GM13976 (cell line): ENCODE measurements at regions not wholly inside any gene's neighbourhood (a gene's known extent, or its start where the extent isn't known, plus 50 kb on each side); places are given as distances from the start of the nearest gene placed in this dataset.

Experiments
- DNase-seq: peaks from one replicate; pipeline ENCODE4 v3.0.0; 2012; ENCODE audit warnings: low spot score
- in situ Hi-C: fragments of 300-500 bp; cut with MboI; formaldehyde crosslinking; loops from one replicate; pipeline ENCODE4 v1.12.0; 2022; ENCODE audit warnings: low sequenced_read_pairs, mixed read lengths, inconsistent platforms; ENCODE audit not compliant: unreplicated experiment
- TF ChIP-seq, protein P1 (sequence below): IDR thresholded peaks from 2 replicates; pipeline ENCODE4 v1.5.1; 2012; ENCODE audit warnings: borderline replicate concordance, mild to moderate bottlenecking; ENCODE audit not compliant: insufficient read depth; ENCODE audit errors: extremely low read depth, missing control alignments, control extremely low read depth

- in situ Hi-C loops: no loop called here
- TF ChIP-seq, protein P1, sequence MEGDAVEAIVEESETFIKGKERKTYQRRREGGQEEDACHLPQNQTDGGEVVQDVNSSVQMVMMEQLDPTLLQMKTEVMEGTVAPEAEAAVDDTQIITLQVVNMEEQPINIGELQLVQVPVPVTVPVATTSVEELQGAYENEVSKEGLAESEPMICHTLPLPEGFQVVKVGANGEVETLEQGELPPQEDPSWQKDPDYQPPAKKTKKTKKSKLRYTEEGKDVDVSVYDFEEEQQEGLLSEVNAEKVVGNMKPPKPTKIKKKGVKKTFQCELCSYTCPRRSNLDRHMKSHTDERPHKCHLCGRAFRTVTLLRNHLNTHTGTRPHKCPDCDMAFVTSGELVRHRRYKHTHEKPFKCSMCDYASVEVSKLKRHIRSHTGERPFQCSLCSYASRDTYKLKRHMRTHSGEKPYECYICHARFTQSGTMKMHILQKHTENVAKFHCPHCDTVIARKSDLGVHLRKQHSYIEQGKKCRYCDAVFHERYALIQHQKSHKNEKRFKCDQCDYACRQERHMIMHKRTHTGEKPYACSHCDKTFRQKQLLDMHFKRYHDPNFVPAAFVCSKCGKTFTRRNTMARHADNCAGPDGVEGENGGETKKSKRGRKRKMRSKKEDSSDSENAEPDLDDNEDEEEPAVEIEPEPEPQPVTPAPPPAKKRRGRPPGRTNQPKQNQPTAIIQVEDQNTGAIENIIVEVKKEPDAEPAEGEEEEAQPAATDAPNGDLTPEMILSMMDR: no peak
- no peak for DNase-seq
These were observed 79.1 kb upstream of the DLX2 start for GRCh38 chr2:172181840-172182239.

GRCh38 chr2:172182624-172183023, 79.9 kb upstream of the DLX2 start:
- in situ Hi-C loops: no loop called here
- TF ChIP-seq, protein P1: no peak
- DNase-seq: no peak

DNA sequence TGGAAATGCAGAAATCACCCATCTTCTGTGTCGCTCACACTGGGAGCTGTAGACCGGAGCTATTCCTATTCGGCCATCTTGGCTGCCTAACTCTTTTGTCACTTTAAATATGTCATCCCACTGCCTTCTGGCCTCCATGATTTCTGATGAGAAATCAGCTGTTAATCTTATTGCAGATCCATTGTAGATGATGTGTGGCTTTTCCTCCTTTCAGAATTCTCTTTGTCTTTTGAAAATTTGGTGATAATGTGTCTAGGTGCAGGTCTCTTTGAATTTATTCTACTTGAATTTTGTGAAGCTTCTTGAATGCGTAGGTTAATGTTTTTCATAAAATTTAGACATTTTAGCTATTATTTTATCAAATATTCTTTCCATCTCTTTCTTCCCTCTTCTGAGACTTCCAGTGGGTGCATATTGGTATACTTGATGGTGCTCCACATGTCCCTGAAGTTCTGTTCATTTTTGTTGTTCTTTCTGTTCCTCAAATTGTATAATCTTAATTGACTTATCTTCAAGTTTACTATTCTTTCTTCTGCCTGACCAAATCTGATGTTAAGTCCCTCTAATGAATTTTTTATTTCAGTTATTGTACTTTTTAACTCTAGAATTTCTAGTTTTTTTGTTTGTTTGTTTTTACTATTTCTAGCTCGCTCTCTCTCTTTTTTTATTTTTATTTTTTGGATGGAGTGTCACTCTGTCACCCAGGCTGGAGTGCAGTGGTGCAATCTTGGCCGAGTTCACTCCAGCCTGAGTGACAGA, 90.8 kb upstream of the DLX2 start:
- in situ Hi-C loops: no loop called here
- TF ChIP-seq, protein P1: no peak
- DNase-seq: no peak

GRCh38 chr2:172195836-172196376, 93.2 kb upstream of the DLX2 start:
- TF ChIP-seq, protein P1: no peak
- in situ Hi-C loops: no loop called here
- no peak for DNase-seq

GRCh38 chr2:172196768-172197431, 94.2 kb upstream of the DLX2 start:
- no peak for DNase-seq
- in situ Hi-C loops: no loop called here
- TF ChIP-seq, protein P1: no peak

DNA sequence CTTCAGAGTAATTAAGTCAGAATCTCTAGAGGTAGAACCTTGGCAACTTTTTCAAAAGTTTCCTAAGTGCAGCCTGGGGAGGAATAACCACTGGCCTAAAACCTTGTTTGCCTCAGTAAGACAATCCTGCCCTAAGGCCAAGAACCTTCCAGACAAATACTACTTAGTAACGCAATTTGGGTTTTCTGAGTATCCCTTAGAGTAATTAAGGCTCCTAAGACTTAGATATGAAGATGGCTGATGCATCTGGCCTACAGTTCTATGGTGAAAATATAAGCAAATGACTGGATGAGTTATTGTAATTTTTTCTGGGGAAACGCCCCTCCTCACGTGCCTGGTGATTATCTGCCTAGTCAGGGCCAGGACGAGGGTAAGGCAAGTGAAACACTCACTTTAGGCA, 95.7 kb upstream of the DLX2 start:
- TF ChIP-seq, protein P1: no peak
- in situ Hi-C loops: no loop called here
- DNase-seq: no peak
